ENCODE measurements at regions not wholly inside any gene's neighbourhood (a gene's known extent, or its start where the extent isn't known, plus 50 kb on each side); places are given as distances from the start of the nearest gene placed in this dataset.
"Not testable (repeated sequence)": the region's sequence is repeated elsewhere in the genome, so short reads cannot be mapped to it uniquely, and the experiment has no call there.

- DNase-seq, result no peak
Measured at GRCh38 chr21:28099001-28099705, 893.5 kb downstream of the LTN1 start.

DNA sequence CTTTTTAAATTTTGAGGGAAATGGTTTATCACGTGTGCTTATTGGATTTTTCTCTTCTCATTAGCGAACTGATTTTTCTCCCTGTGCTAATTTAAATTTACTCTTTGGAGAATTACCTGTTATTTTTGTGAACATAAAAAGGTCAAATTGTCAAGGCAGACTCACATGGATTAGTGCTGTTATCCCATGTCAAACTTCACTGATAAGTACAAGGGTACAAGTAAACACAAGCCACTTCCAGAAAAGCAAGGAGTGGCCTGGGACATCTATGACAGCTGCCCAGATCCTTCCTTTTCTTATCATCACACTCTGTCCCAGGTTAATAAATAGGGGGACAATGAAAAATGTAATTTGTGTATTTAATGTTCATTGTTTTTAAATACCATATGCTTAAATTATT lies 901.2 kb downstream of the LTN1 start:
- DNase-seq, result no peak

DNA sequence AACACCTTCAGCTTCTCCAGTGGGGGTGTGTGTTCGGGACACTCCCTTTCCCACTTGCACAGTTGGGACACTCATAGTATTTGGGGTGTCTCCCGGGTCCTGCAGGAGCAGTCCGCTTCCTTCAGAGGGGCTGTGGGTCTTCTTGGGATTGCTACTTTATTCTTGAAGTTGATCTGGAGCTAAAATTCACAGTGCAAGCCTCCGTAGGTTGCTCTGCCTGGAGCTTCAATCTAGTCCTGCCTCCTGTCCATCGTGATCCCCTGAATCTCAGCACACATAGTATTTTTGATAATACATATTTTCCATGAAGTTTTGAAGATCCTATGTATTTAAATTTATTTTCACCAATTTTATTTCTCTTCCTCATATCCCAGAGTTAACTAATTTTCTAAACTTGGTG lies 902.1 kb downstream of the LTN1 start:
- DNase-seq, result no peak

- DNase-seq, result no peak
Measured at GRCh38 chr21:28089599-28090441, 902.9 kb downstream of the LTN1 start.

- DNase-seq, result no peak
Measured at GRCh38 chr21:28086861-28087581, 905.7 kb downstream of the LTN1 start.

- DNase-seq, result no peak
Measured at GRCh38 chr21:28084951-28085350, 907.7 kb downstream of the LTN1 start.

DNA sequence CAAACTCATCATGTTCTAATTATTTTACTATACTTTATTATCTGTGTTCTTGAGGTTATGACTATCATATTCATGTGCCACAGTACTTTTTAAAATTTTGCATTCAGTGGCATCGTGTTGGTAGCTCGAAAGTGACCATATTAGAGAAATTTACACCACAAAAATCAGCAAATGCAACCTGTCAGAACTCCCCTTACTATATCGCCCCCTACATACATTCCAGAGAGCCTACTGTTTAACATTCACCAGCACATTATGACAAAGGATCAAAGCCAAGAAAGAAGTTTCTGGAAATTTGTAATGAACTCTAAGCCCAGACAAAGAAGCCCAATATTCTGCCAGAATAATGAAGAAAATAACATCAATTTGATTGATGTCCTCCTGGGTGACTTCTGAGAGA lies 909.3 kb downstream of the LTN1 start:
- DNase-seq, result no peak

DNA sequence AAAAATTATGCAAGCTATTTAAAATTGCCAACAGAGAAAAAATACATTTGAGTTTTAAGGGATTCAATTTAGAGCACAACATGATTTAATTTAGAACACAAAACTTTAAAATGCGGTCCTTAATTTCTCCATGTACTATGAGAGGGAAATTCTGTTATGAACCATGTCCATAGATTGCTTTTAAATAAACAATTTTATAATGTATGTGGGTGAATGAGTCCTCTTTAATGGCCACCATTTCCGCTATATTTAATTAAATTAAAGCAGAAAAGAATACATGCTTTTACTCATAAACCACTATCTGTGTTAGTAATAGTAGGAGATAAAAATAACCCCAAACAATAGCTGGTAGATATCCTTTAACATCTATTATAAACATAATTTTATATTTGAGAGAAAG lies 914.6 kb downstream of the LTN1 start:
- no peak for DNase-seq

- DNase-seq, result no peak
Measured at GRCh38 chr21:28074676-28075075, 918.0 kb downstream of the LTN1 start.

DNA sequence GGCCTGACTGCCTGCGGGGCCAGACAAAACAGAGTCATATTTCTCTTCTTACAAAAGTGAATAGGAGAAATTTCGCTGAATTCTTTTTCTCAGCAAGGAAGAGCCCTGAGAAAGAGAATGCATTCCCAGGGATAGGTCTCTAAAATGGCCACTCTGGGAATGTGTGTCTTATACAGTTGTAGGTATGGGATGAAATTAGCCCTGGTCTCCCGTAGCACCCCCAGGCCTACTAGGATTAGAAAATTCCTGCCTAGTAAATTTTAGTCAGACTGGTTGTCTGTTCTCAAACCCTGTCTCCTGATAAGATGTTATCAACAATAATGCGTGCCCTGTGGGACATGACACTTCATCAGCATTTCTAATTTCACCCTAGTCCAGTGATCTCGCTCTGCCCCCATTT lies 920.1 kb downstream of the LTN1 start:
- DNase-seq, result no peak

DNA sequence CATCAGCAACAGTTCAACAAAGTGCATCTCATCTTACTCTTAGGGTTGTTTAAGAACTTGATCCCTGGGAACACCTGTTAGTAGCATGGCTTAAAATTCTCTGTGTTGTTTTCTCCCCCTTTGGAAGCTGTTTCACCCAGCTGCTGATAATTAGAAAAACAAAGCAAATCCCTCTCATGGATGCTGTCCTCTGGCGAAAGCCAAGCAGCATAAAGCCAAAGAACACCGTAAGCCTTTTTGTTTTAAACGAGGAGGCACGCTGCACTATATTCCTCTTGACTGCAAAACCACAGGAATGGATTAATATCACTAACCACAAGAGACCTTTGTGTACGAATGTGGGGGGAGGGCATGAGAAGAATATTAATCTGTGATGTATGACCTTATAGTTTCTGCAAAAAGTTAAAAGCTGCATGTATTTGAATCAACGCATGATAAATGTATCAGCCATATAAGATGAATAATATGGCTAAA lies 923.2 kb downstream of the LTN1 start:
- DNase-seq, result no peak

DNA sequence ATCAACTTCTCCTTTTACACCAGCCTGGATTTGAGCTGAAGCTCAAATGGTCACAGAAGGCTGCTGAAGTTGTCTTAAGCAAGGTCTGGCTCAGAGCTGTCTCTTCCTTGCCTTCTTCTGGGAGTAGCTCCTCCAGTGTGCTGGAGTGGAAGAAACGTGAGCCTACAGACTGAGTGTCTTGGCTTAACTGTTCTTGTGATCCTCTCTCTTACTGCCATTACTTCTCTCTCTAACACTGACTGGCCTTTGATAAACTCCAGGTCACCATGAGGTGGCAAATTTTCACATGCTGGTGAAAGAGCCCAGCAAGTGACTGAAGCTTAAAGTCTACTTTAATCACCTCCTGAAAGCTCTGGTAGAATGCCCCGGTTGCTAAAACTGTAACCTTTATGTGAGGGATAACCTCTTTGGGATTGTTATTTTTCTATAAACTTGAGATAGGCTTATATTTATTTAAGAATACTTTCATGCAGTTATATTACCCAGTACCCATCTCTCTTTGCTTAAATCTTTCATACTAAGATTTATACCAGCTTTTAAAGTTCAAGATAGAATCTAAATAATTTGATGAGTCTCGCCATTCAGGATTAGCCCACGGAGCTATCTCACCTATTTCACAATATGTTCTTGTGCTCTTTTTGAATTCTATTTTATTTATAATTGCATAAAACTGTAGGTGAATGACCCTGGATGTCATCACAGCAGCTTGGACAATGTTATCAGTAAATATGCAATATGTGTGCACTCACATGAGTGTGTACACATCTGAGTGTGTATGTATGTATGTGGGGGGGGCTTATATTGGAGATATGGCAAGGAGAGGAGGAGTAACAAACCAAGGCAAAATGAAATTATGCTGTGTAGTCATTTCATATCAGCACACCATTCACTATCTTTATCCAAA lies 924.0 kb downstream of the LTN1 start:
- no peak for DNase-seq

DNA sequence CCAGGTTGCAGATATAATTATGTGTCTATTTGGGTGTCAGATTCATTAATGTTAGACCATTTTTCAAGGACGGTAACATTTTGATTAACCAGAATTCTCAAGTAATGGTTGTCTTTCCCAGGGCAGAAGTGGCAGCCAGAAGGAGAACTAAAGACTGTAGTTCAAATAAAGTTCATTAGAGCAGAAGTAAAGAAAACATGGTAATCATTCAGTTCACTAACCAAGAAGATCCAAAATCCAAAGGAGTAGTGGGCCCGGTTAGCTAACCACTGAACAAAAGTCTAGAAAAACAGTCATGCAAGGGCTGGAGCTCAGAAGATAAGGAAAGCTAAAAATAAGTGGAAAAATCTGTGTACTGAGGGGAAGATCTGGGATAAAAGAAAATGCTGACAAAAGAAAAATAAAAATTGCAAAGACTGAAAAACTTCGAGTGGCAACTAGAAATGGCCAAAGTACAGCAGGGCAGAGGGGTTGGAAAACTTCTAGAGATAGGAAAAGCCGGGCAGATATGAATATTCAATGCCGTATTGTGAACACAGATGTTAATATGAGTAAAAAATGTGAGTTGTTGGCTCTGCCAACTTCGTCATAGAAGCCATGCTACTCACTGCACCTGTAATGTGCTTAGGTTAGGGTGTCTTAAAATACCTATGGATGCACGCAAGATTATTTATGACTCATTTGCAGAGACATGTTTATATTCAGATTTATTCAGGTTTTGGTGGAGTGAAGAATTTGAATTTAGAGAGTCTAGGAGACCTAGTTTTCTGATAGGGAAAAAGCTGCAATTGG lies 925.9 kb downstream of the LTN1 start:
- DNase-seq, result no peak

DNA sequence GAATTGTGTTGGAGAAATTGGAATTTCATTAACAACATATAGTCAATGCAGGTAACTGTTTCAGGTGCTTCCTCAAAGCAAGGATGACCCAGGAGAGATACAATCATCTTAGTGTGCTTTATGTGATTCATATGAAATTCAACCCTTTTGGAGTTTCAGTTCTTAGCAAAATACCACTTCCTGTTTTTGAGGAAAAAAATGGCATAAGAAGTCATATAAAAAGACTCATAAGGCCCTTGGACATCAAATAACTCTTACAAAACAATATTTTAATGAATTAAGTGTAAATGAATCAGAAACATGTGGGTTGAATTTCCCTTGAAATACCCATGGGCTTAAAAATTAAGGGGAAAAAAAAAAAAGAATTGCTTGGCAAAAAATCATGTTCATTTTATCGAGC lies 926.6 kb downstream of the LTN1 start:
- DNase-seq, result no peak

- DNase-seq, result no peak
Measured at GRCh38 chr21:28063241-28064216, 929.1 kb downstream of the LTN1 start.

DNA sequence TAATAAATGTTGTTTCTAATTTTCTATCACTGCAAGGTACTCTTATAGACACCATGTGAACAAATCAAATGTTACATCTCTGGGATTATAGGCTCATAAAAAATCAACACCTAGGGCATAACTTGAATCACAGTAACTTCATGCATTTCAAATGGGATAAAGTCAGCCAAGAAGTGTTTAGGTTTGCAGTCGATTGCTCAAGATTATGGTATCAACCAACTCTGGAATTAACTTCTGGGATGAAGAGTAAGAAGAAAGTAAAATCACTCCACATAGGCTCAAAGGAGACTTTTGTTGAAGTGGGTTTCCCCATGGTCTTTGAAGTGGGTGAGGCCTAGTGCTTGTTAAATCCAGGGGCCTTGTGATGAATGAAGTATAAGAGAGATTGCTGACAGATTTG lies 939.7 kb downstream of the LTN1 start:
- not testable (repeated sequence) for DNase-seq

- not testable (repeated sequence) for DNase-seq
Measured at GRCh38 chr21:28051649-28052048, 941.0 kb downstream of the LTN1 start.

- not testable (repeated sequence) for DNase-seq
Measured at GRCh38 chr21:28035692-28036091, 957.0 kb downstream of the LTN1 start.

DNA sequence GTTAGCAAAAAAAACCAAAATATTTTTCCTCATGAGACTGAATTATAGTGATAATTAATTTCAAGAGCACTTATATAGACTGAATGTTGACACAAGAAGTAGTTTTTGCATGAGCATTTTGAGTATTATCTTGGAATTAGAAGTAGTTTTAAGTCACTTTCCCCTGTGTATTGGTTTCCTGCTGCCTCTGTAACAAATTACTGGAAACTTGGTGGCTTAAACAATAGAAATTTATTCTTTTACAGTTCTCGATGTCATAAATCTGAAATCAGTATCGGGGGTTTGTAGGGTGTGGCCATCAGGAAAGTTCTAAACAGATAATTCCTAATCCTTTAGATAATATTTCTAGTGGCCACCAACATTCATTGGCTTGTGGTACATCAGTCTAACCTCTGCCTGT lies 957.8 kb downstream of the LTN1 start:
- not testable (repeated sequence) for DNase-seq

DNA sequence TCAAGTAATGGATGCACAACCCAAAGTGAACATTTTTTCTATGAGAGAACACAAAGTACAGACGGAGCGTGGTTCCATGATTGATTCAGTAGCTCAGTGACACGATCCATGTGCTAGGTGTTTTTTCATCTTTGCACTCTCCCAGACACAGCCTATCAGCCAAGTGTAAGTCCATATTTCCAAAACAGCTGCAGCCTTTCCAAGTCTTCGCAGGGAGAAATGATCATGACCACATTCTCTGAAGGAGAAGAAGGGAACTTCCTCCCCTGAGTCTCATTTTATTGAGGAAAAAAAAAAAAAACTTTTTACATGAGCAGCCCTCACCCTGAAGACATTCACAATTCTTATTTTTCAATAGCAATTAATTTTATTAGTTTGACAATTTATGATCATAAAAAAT lies 958.3 kb downstream of the LTN1 start:
- not testable (repeated sequence) for DNase-seq
